ENCODE measurements at regions not wholly inside any gene's neighbourhood (a gene's known extent, or its start where the extent isn't known, plus 50 kb on each side); places are given as distances from the start of the nearest gene placed in this dataset.

DNA sequence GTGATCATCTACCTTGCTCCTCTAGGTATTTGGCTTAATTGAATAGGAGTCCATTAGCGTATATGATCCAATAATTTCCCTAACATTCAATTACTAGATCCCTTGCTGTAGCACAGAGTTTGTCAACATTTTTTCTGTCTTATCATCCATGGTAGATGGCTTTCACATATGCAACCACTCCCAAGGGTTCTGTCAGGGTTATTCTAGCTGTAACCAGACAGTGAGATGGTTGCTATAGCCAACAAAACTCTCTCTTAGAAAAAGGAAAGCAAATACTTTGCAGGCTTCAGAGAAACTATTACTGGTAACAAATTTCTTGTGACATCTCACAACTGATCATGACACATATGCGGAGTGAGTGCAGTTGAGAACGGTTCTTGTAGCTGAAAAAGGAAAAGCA, 96.2 kb upstream of the EFNA5 start:
- H3K4me3 ChIP-seq (ENCODE audit: low read depth in 2 of 2, low read length in 2 of 2), result no peak overlapping the region
- ATAC-seq (no peak), DNase-seq (ENCODE audit: low read depth, low spot score) (no peak)
- ChIA-PET CTCF (no interaction called here), POLR2A (no interaction called here)
- no peaks in the 10 kb centered on the region for H3K36me3 ChIP-seq (ENCODE audit: control insufficient read depth, insufficient read depth, low read length)
- H3K9me3 ChIP-seq (ENCODE audit: control insufficient read depth, insufficient read depth, low read depth, low read length), result no peaks in the 10 kb centered on the region
- peaks cover 2% of the 10 kb centered on the region; the same call in 1 of the 2 replicates for H3K27me3 ChIP-seq (ENCODE audit: control insufficient read depth, insufficient read depth, low read length)
- in situ Hi-C loops (cut with HindIII; ENCODE audit: low pct_unique_long_range_greater_than_20kb, low sequenced_read_pairs), result no loop called here
- intact Hi-C loops (cut with micrococcal nuclease; ENCODE audit: unreplicated experiment), result no loop called here
- no peak overlapping the region for H3K27ac ChIP-seq (ENCODE audit: low read length)
- H3K4me1 ChIP-seq (ENCODE audit: control insufficient read depth, insufficient read depth, low read length), result no peaks in the 10 kb centered on the region
- BruUV-seq (replicated peaks), result no TSS peak
- no peak for TF ChIP-seq TCF7L2 (IDR thresholded peaks at IDR 0.05; ENCODE audit: low read depth, low read length)
- no peak for TF ChIP-seq SIN3A (IDR thresholded peaks at IDR 0.05; ENCODE audit: borderline replicate concordance, insufficient read depth, low read depth, low read length)
- TF ChIP-seq, protein P1, sequence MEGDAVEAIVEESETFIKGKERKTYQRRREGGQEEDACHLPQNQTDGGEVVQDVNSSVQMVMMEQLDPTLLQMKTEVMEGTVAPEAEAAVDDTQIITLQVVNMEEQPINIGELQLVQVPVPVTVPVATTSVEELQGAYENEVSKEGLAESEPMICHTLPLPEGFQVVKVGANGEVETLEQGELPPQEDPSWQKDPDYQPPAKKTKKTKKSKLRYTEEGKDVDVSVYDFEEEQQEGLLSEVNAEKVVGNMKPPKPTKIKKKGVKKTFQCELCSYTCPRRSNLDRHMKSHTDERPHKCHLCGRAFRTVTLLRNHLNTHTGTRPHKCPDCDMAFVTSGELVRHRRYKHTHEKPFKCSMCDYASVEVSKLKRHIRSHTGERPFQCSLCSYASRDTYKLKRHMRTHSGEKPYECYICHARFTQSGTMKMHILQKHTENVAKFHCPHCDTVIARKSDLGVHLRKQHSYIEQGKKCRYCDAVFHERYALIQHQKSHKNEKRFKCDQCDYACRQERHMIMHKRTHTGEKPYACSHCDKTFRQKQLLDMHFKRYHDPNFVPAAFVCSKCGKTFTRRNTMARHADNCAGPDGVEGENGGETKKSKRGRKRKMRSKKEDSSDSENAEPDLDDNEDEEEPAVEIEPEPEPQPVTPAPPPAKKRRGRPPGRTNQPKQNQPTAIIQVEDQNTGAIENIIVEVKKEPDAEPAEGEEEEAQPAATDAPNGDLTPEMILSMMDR (IDR thresholded peaks at IDR 0.05), result no peak
- no peak for TF ChIP-seq POLR2AphosphoS5 (IDR thresholded peaks at IDR 0.05; ENCODE audit: low read depth, low read length)
- TF ChIP-seq, protein P2, sequence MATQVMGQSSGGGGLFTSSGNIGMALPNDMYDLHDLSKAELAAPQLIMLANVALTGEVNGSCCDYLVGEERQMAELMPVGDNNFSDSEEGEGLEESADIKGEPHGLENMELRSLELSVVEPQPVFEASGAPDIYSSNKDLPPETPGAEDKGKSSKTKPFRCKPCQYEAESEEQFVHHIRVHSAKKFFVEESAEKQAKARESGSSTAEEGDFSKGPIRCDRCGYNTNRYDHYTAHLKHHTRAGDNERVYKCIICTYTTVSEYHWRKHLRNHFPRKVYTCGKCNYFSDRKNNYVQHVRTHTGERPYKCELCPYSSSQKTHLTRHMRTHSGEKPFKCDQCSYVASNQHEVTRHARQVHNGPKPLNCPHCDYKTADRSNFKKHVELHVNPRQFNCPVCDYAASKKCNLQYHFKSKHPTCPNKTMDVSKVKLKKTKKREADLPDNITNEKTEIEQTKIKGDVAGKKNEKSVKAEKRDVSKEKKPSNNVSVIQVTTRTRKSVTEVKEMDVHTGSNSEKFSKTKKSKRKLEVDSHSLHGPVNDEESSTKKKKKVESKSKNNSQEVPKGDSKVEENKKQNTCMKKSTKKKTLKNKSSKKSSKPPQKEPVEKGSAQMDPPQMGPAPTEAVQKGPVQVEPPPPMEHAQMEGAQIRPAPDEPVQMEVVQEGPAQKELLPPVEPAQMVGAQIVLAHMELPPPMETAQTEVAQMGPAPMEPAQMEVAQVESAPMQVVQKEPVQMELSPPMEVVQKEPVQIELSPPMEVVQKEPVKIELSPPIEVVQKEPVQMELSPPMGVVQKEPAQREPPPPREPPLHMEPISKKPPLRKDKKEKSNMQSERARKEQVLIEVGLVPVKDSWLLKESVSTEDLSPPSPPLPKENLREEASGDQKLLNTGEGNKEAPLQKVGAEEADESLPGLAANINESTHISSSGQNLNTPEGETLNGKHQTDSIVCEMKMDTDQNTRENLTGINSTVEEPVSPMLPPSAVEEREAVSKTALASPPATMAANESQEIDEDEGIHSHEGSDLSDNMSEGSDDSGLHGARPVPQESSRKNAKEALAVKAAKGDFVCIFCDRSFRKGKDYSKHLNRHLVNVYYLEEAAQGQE (IDR thresholded peaks at IDR 0.05; ENCODE audit: insufficient read depth in 1 of 2, low read depth in 2 of 2, low read length in 1 of 2), result no peak

DNA sequence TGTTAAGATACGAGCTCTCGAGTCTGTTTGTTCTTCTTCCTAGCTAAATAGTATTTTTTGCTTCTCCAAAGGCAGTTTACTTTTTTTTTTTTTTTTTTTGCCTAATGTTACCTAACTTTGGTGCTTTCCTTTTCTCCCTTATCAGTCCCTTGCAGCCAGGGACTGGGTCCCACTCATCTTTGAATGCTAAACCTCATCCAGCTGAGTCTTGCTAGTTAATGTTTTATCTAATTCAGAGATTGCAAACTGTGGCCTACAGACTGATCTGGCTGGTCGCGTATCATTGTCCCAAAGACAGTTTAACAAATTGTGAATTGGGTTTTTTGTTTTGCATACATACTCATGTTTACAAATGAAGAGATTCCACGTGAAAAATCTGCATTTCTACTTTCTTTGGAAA, 95.7 kb upstream of the EFNA5 start:
- H3K27ac ChIP-seq (ENCODE audit: low read length), result no peak overlapping the region
- intact Hi-C loops (cut with micrococcal nuclease; ENCODE audit: unreplicated experiment), result no loop called here
- ATAC-seq (no peak), DNase-seq (ENCODE audit: low read depth, low spot score) (no peak)
- ChIA-PET CTCF (interaction anchor here (0.6 kb wide), 1 partner anchor 825 kb away, joined by 4 read pairs; no protein-coding TSS in a partner anchor), POLR2A (no interaction called here)
- in situ Hi-C loops (cut with HindIII; ENCODE audit: low pct_unique_long_range_greater_than_20kb, low sequenced_read_pairs), result no loop called here
- BruUV-seq (replicated peaks), result no TSS peak
- H3K4me3 ChIP-seq (ENCODE audit: low read depth in 2 of 2, low read length in 2 of 2), result no peak overlapping the region
- H3K9me3 ChIP-seq (ENCODE audit: control insufficient read depth, insufficient read depth, low read depth, low read length), result no peaks in the 10 kb centered on the region
- peaks cover 2% of the 10 kb centered on the region; the same call in 1 of the 2 replicates for H3K27me3 ChIP-seq (ENCODE audit: control insufficient read depth, insufficient read depth, low read length)
- TF ChIP-seq, protein P1 (IDR thresholded peaks at IDR 0.05), result no peak
- TF ChIP-seq, protein P2 (IDR thresholded peaks at IDR 0.05; ENCODE audit: insufficient read depth in 1 of 2, low read depth in 2 of 2, low read length in 1 of 2), result no peak
- TF ChIP-seq POLR2AphosphoS5 (IDR thresholded peaks at IDR 0.05; ENCODE audit: low read depth, low read length), result no peak
- TF ChIP-seq SIN3A (IDR thresholded peaks at IDR 0.05; ENCODE audit: borderline replicate concordance, insufficient read depth, low read depth, low read length), result no peak
- TF ChIP-seq TCF7L2 (IDR thresholded peaks at IDR 0.05; ENCODE audit: low read depth, low read length), result no peak
- no peaks in the 10 kb centered on the region for H3K4me1 ChIP-seq (ENCODE audit: control insufficient read depth, insufficient read depth, low read length)
- H3K36me3 ChIP-seq (ENCODE audit: control insufficient read depth, insufficient read depth, low read length), result no peaks in the 10 kb centered on the region
